ENCODE measurements at regions not wholly inside any gene's neighbourhood (a gene's known extent, or its start where the extent isn't known, plus 50 kb on each side); places are given as distances from the start of the nearest gene placed in this dataset.

- TF ChIP-seq CTCF (IDR thresholded peaks at IDR 0.05; ENCODE audit: poor library complexity) (no peak), EZH2phosphoT487 (IDR thresholded peaks at IDR 0.05; ENCODE audit: low read depth, severe bottlenecking, unreplicated experiment) (no peak), EZH2 (IDR thresholded peaks at IDR 0.05; ENCODE audit: borderline replicate concordance) (no peak)
Observed at GRCh38 chr13:99905224-99905623, 66.3 kb downstream of the ZIC5 start.

Measured in hepatocyte (in vitro differentiated cells).